A549 (cell line): ENCODE measurements at regions not wholly inside any gene's neighbourhood (a gene's known extent, or its start where the extent isn't known, plus 50 kb on each side); places are given as distances from the start of the nearest gene placed in this dataset.

Experiments used
- ATAC-seq, 2 experiments: fragments of 200-7000 bp in 1 of 2; fragments of >200 bp in 1 of 2; cut with Nextera tagmentation in 1 of 2; cut with Tn5 transposase in 1 of 2; 3 replicates each; pipeline versions ENCODE4 v1.8.0 to v1.9.1; 2018 to 2020; ENCODE audit warnings: mild to moderate bottlenecking in 1 of 2, moderate library complexity in 1 of 2
- CTCF ChIA-PET: fragments of 300-600 bp; sonication (Branson Sonifier 250); formaldehyde crosslinking; extraction: SDS; loops from one replicate; lab custom pipeline; 2021; ENCODE audit warnings: antibody characterized with exemption, inconsistent platforms; lab: Yijun Ruan, JAX
- POLR2A ChIA-PET: fragments of 350-600 bp; formaldehyde crosslinking; extraction: SDS; loops from one replicate; lab custom pipeline; 2021; ENCODE audit warnings: antibody characterized with exemption, inconsistent platforms; lab: Yijun Ruan, JAX
- DNase-seq, 2 experiments: peaks; one replicate each; pipeline versions ENCODE4 v3.0.0 to v3.0.0-alpha.2; 2011 to 2016; ENCODE audit warnings: low read depth in 1 of 2, low spot score in 1 of 2
- FAIRE-seq: peaks from 2 replicates; lab custom pipeline; 2011; peaks lifted over from hg19 to GRCh38; lab: Jason Lieb, UNC
- H3K27ac ChIP-seq, 2 experiments: fragments of >200 bp; sonication (Bioruptor Twin); formaldehyde crosslinking; 3 replicates each; pipeline ENCODE4 v1.5.1; 2016 to 2017
- H3K4me1 ChIP-seq: fragments of >200 bp; sonication (Bioruptor Twin); formaldehyde crosslinking; 3 replicates; pipeline ENCODE4 v1.6.1; 2016
- H3K4me2 ChIP-seq: fragments of >200 bp; sonication (Bioruptor Twin); formaldehyde crosslinking; 3 replicates; pipeline ENCODE4 v1.6.1; 2016
- H3K4me3 ChIP-seq: fragments of >200 bp; sonication (Bioruptor Twin); formaldehyde crosslinking; 3 replicates; pipeline ENCODE4 v1.5.1; 2016
- H3K9me3 ChIP-seq: fragments of >200 bp; sonication (Bioruptor Twin); formaldehyde crosslinking; 3 replicates; pipeline ENCODE4 v1.6.1; 2016
- BCL3 ChIP-seq: fragments of >200 bp; sonication (Bioruptor Twin); formaldehyde crosslinking; IDR thresholded peaks from 3 replicates; pipeline ENCODE4 v1.6.1; 2016
- CBX2 ChIP-seq: fragments of 200-600 bp; sonication (generic); IDR thresholded peaks from 2 replicates; pipeline ENCODE4 v1.6.1; 2016; ENCODE audit warnings: low read depth, mild to moderate bottlenecking, borderline replicate concordance
- CHD2 ChIP-seq: fragments of 150-350 bp; IDR thresholded peaks from 2 replicates; pipeline ENCODE4 v1.6.1; 2014; ENCODE audit warnings: low read length; ENCODE audit not compliant: partially characterized antibody
- CTCF ChIP-seq: fragments of >200 bp; sonication (Bioruptor Twin); formaldehyde crosslinking; IDR thresholded peaks from 3 replicates; pipeline ENCODE4 v1.5.1; 2016
- EHF ChIP-seq: fragments of 250-450 bp; sonication (Bioruptor Pico); IDR thresholded peaks from 2 replicates; pipeline ENCODE4 v1.5.0; 2020; ENCODE audit warnings: mild to moderate bottlenecking
- FOSB ChIP-seq: fragments of 250-450 bp; sonication (Bioruptor Pico); IDR thresholded peaks from 2 replicates; pipeline ENCODE4 v1.5.0; 2020; ENCODE audit warnings: mild to moderate bottlenecking, moderate library complexity
- FOSL2 ChIP-seq, 2 experiments: fragments of 450-650 bp in 1 of 2; fragments of >200 bp in 1 of 2; sonication (Bioruptor Twin) in 1 of 2; formaldehyde crosslinking; IDR thresholded peaks; 2 replicates each; pipeline versions ENCODE4 v1.5.0 to v1.6.1; 2016 to 2020; ENCODE audit warnings: mild to moderate bottlenecking in 1 of 2, moderate library complexity in 1 of 2
- GATA3 ChIP-seq: IDR thresholded peaks from 2 replicates; pipeline ENCODE4 v1.6.1; 2012; ENCODE audit warnings: borderline replicate concordance
- HDAC2 ChIP-seq: fragments of 200-600 bp; sonication (generic); IDR thresholded peaks from 2 replicates; pipeline ENCODE4 v1.6.1; 2016
- HOXA7 ChIP-seq: fragments of 250-450 bp; sonication (Bioruptor Pico); IDR thresholded peaks from 2 replicates; pipeline ENCODE4 v1.5.0; 2020; ENCODE audit warnings: mild to moderate bottlenecking, moderate library complexity
- HOXB13 ChIP-seq: fragments of 250-450 bp; sonication (Bioruptor Pico); IDR thresholded peaks from 2 replicates; pipeline ENCODE4 v1.5.0; 2020; ENCODE audit warnings: low read depth, mild to moderate bottlenecking, moderate library complexity
- JUNB ChIP-seq: fragments of >200 bp; sonication (Bioruptor Twin); formaldehyde crosslinking; IDR thresholded peaks from 2 replicates; pipeline ENCODE4 v1.6.1; 2016
- MAFK ChIP-seq: fragments of 450-650 bp; IDR thresholded peaks from 2 replicates; pipeline ENCODE4 v1.6.1; 2014; ENCODE audit not compliant: partially characterized antibody
- MAX ChIP-seq: IDR thresholded peaks from 2 replicates; pipeline ENCODE4 v1.6.1; 2012
- MYC ChIP-seq: IDR thresholded peaks from 2 replicates; pipeline ENCODE4 v1.6.1; 2012; ENCODE audit warnings: mild to moderate bottlenecking, inconsistent platforms, low read length, improper control_type of control experiment, borderline replicate concordance
- NFE2L2 ChIP-seq: fragments of 150-350 bp; conservative IDR thresholded peaks from 2 replicates; pipeline ENCODE4 v1.6.1; 2014; ENCODE audit warnings: low read length
- NR3C1 ChIP-seq: fragments of >200 bp; sonication (Bioruptor Twin); formaldehyde crosslinking; IDR thresholded peaks from 3 replicates; pipeline ENCODE4 v1.6.1; 2017
- PHF8 ChIP-seq: fragments of 200-600 bp; sonication (generic); IDR thresholded peaks from 2 replicates; pipeline ENCODE4 v1.6.1; 2016; ENCODE audit warnings: low read depth, mild to moderate bottlenecking, antibody characterized with exemption, moderate library complexity, borderline replicate concordance
- POLR2A ChIP-seq: IDR thresholded peaks from 2 replicates; pipeline ENCODE4 v1.6.1; 2012; ENCODE audit warnings: mild to moderate bottlenecking, low read length
- RAD21 ChIP-seq, 2 experiments: fragments of >200 bp in 1 of 2; sonication (Bioruptor Twin) in 1 of 2; formaldehyde crosslinking in 1 of 2; IDR thresholded peaks in 1 of 2; conservative IDR thresholded peaks in 1 of 2; 2 replicates in 1 of 2; 3 replicates in 1 of 2; pipeline ENCODE4 v1.6.1; 2012 to 2018; ENCODE audit warnings: inconsistent platforms in 1 of 2
- RARB ChIP-seq: fragments of 250-450 bp; sonication (Bioruptor Pico); IDR thresholded peaks from 2 replicates; pipeline ENCODE4 v1.8.0; 2021; ENCODE audit warnings: mild to moderate bottlenecking, moderate library complexity
- RCOR1 ChIP-seq: fragments of 150-350 bp; IDR thresholded peaks from 2 replicates; pipeline ENCODE4 v1.6.1; 2014; ENCODE audit warnings: antibody characterized with exemption, low read length, low read depth
- RNF2 ChIP-seq: fragments of 200-600 bp; sonication (generic); IDR thresholded peaks from 2 replicates; pipeline ENCODE4 v1.6.1; 2016; ENCODE audit warnings: low read depth, mild to moderate bottlenecking, antibody characterized with exemption, moderate library complexity, borderline replicate concordance
- SREBF2 ChIP-seq: fragments of 450-650 bp; IDR thresholded peaks from 2 replicates; pipeline ENCODE4 v1.6.1; 2014; ENCODE audit warnings: mild to moderate bottlenecking, moderate library complexity
- TFCP2L1 ChIP-seq: fragments of 250-450 bp; sonication (Bioruptor Pico); IDR thresholded peaks from 2 replicates; pipeline ENCODE4 v1.5.0; 2021; ENCODE audit warnings: mild to moderate bottlenecking
- ZNF302 ChIP-seq: fragments of 250-450 bp; sonication (Bioruptor Pico); IDR thresholded peaks from 2 replicates; pipeline ENCODE4 v1.9.0; 2021; ENCODE audit warnings: inconsistent platforms, mild to moderate bottlenecking, moderate library complexity
- ZSCAN20 ChIP-seq: fragments of 250-450 bp; sonication (Bioruptor Pico); IDR thresholded peaks from 2 replicates; pipeline ENCODE4 v1.8.0; 2022; ENCODE audit warnings: mild to moderate bottlenecking, moderate library complexity
- WGBS: methylation state at CpG from one replicate; pipeline ENCODE4 v1.1.6; 2017; ENCODE audit errors: missing lambda C conversion rate; 5-methylcytosine and 5-hydroxymethylcytosine counted together

- TF ChIP-seq EHF (no peak), MAFK (no peak), NR3C1 (no peak), SREBF2 (no peak), CTCF (no peak), MYC (no peak), RCOR1 (no peak), HOXA7 (CRISPR knock-in tag) (no peak), POLR2A (no peak), CHD2 (no peak), FOSL2 (IDR thresholded peaks at IDR 0.05) (no peak), FOSL2 (CRISPR knock-in tag; IDR thresholded peaks at IDR 0.05) (no peak), JUNB (no peak), ZNF302 (CRISPR knock-in tag) (no peak), HOXB13 (CRISPR knock-in tag) (no peak), HDAC2 (no peak), FOSB (no peak)
- Histone ChIP-seq H3K9me3 (no peaks in the 10 kb centered on the region), H3K4me1 (no peaks in the 10 kb centered on the region), H3K27ac (no peak overlapping the region), H3K4me3 (no peak overlapping the region), H3K4me2 (no peak overlapping the region)
- DNase-seq, result no peak
- ChIA-PET POLR2A (no interaction called here), CTCF (no interaction called here)
- FAIRE-seq, result no peak
- WGBS, result 11% methylated on average over 4 of the region's 4 CpGs
- ATAC-seq, result no peak
Observed at GRCh38 chr16:66155933-66156332, 210.6 kb upstream of the CDH5 start.

GRCh38 chr16:66154801-66155200, 211.7 kb upstream of the CDH5 start:
- POLR2A ChIA-PET, result no interaction called here

More at GRCh38 chr16:66154801-66155200, 211.7 kb upstream of the CDH5 start:
- Histone ChIP-seq H3K9me3 (no peaks in the 10 kb centered on the region), H3K4me2 (no peak overlapping the region), H3K27ac (no peak overlapping the region), H3K4me1 (no peaks in the 10 kb centered on the region), H3K4me3 (no peak overlapping the region)
- 63% methylated on average over 8 of the region's 8 CpGs for WGBS
- TF ChIP-seq MAFK, result no peak
- TF ChIP-seq RNF2, result no peak
- no peak for TF ChIP-seq RAD21 (conservative IDR thresholded peaks at IDR 0.05 in 1 of 2, IDR thresholded peaks at IDR 0.05 in 1 of 2)
- no peak for TF ChIP-seq POLR2A
- no peak for TF ChIP-seq TFCP2L1 (CRISPR knock-in tag)
- TF ChIP-seq CBX2, result no peak
- no peak for TF ChIP-seq RARB
- TF ChIP-seq GATA3, result no peak
- no peak for TF ChIP-seq NFE2L2
- TF ChIP-seq PHF8, result no peak
- no peak for TF ChIP-seq ZNF302 (CRISPR knock-in tag)
- no peak for TF ChIP-seq BCL3
- TF ChIP-seq ZSCAN20, result no peak
- TF ChIP-seq MAX, result no peak
- ATAC-seq (no peak), FAIRE-seq (no peak), DNase-seq (no peak)
- CTCF ChIA-PET, result no interaction called here
